Transverse colon (tissue), 4 donors: ENCODE measurements at regions not wholly inside any gene's neighbourhood (a gene's known extent, or its start where the extent isn't known, plus 50 kb on each side); places are given as distances from the start of the nearest gene placed in this dataset.

Experiments used
- CTCF ChIP-seq, 5 experiments: fragments of 200-600 bp in 3 of 5; fragments of 450-650 bp in 2 of 5; sonication (generic) in 3 of 5; IDR thresholded peaks; 1 replicate in 2 of 5; 2 replicates in 3 of 5; pipeline ENCODE4 v1.5.1; 2016 to 2017; ENCODE audit warnings: antibody characterized with exemption in 5 of 5, inconsistent platforms in 3 of 5, mild to moderate bottlenecking in 2 of 5, moderate library complexity in 1 of 5
- POLR2AphosphoS5 ChIP-seq, 3 donors: sonication (generic); formaldehyde crosslinking; IDR thresholded peaks; one replicate each; pipeline ENCODE4 v1.6.1; 2016; ENCODE audit warnings: antibody characterized with exemption in 3 of 3

- no peak for TF ChIP-seq POLR2AphosphoS5 (IDR thresholded peaks at IDR 0.05)
- no peak for TF ChIP-seq CTCF (IDR thresholded peaks at IDR 0.05)
Observed at GRCh38 chr13:109651311-109651710, 135.1 kb downstream of the IRS2 start.
